CD4-positive, alpha-beta T cell (primary cell): ENCODE measurements at regions not wholly inside any gene's neighbourhood (a gene's known extent, or its start where the extent isn't known, plus 50 kb on each side); places are given as distances from the start of the nearest gene placed in this dataset.

Source experiments
- ATAC-seq: fragments of 200-7000 bp; cut with Tn5 transposase; one replicate; pipeline ENCODE4 v1.10.0; 2022; ENCODE audit warnings: mild to moderate bottlenecking; ENCODE audit not compliant: poor library complexity
- CTCF ChIA-PET: fragments of 350-600 bp; sonication (Branson Sonifier 250); formaldehyde crosslinking; loops from one replicate; lab custom pipeline; 2021; ENCODE audit warnings: antibody characterized with exemption, inconsistent platforms; lab: Charles Lee
- POLR2A ChIA-PET: fragments of 350-600 bp; sonication (Branson Sonifier 250); formaldehyde crosslinking; loops from one replicate; lab custom pipeline; 2021; ENCODE audit warnings: antibody characterized with exemption, inconsistent platforms; lab: Charles Lee
- DNase-seq, 14 experiments: peaks; one replicate each; pipeline ENCODE4 v3.0.0-alpha.2; 2013 to 2020; ENCODE audit warnings: mixed read lengths in 2 of 14
- H3K27ac ChIP-seq, 2 donors: one replicate each; pipeline versions ENCODE4 v1.5.1 to v1.7.0; 2013; ENCODE audit warnings: low read length in 2 of 2, low read depth in 1 of 2, mild to moderate bottlenecking in 1 of 2
- H3K27me3 ChIP-seq, 2 experiments: 1 replicate in 1 of 2; 2 replicates in 1 of 2; pipeline versions ENCODE4 v1.6.1 to v1.7.0; 2013; ENCODE audit warnings: low read length in 2 of 2, control low read depth in 1 of 2, mild to moderate bottlenecking in 1 of 2, moderate library complexity in 1 of 2; ENCODE audit not compliant: insufficient read depth in 2 of 2, control insufficient read depth in 1 of 2
- H3K36me3 ChIP-seq: one replicate; pipeline ENCODE4 v1.6.1; 2013; ENCODE audit warnings: low read length, control low read depth; ENCODE audit not compliant: insufficient read depth
- H3K4me1 ChIP-seq: one replicate; pipeline ENCODE4 v1.6.1; 2013; ENCODE audit warnings: low read length, control low read depth; ENCODE audit not compliant: insufficient read depth
- H3K4me3 ChIP-seq: one replicate; pipeline ENCODE4 v1.5.1; 2013; ENCODE audit warnings: mild to moderate bottlenecking, low read length, moderate library complexity
- H3K9me3 ChIP-seq, 2 experiments: 1 replicate in 1 of 2; 2 replicates in 1 of 2; pipeline versions ENCODE4 v1.6.1 to v1.7.0; 2013; ENCODE audit warnings: low read length in 2 of 2, mild to moderate bottlenecking in 2 of 2, control low read depth in 1 of 2, moderate library complexity in 1 of 2; ENCODE audit not compliant: control insufficient read depth in 1 of 2, insufficient read depth in 1 of 2
- H3K27ac Mint-ChIP-seq: one replicate; pipeline ENCODE4 v1.8.0; 2020; ENCODE audit warnings: mixed read lengths
- H3K27me3 Mint-ChIP-seq: one replicate; pipeline ENCODE4 v1.8.0; 2021; ENCODE audit warnings: mixed read lengths
- H3K36me3 Mint-ChIP-seq: one replicate; pipeline ENCODE4 v1.8.0; 2021; ENCODE audit warnings: low read depth, mixed read lengths
- H3K4me1 Mint-ChIP-seq: one replicate; pipeline ENCODE4 v1.8.0; 2021; ENCODE audit warnings: low read depth, mixed read lengths
- H3K4me3 Mint-ChIP-seq: one replicate; pipeline ENCODE4 v1.8.0; 2020; ENCODE audit warnings: mild to moderate bottlenecking, mixed read lengths
- H3K9me3 Mint-ChIP-seq: one replicate; pipeline ENCODE4 v1.8.0; 2020; ENCODE audit warnings: mixed read lengths
- CTCF ChIP-seq: fragments of 200-600 bp; IDR thresholded peaks from one replicate; pipeline ENCODE4 v1.8.0; 2022; ENCODE audit warnings: antibody characterized with exemption, mild to moderate bottlenecking
- intact Hi-C, 2 experiments: fragments of 100-400 bp; cut with DNase I in 1 of 2; cut with micrococcal nuclease in 1 of 2; formaldehyde crosslinking; loops; one replicate each; pipeline versions ENCODE4 v1.15.1 to v1.9.0; 2023 to 2025; cut with DNase I, micrococcal nuclease

GRCh38 chr6:16819752-16820151 lies 58.5 kb upstream of the ATXN1 start:
- Mint-ChIP-seq H3K4me3 (no peak overlapping the region), H3K27me3 (peaks cover 11% of the 10 kb centered on the region), H3K27ac (no peak overlapping the region), H3K4me1 (no peaks in the 10 kb centered on the region), H3K36me3 (no peaks in the 10 kb centered on the region), H3K9me3 (no peaks in the 10 kb centered on the region)
- ChIA-PET CTCF (interaction anchor here (1.2 to 1.6 kb wide), 2 partner anchors 56 to 488 kb away, joined by 3 to 5 read pairs; no protein-coding TSS in a partner anchor), POLR2A (no interaction called here)
- no peak for ATAC-seq
- Histone ChIP-seq H3K4me1 (no peaks in the 10 kb centered on the region), H3K9me3 (no peaks in the 10 kb centered on the region), H3K27ac (no peak overlapping the region), H3K27me3 (peaks cover 0 to 4% of the 10 kb centered on the region in 2 experiments), H3K4me3 (no peak overlapping the region), H3K36me3 (no peaks in the 10 kb centered on the region)
- no peak for TF ChIP-seq CTCF
- intact Hi-C loops = no loop called here
- DNase-seq = peak in 3 of 14 experiments; percentile 8 to 28 (median 27)

- DNase-seq = no peak
- no peak for TF ChIP-seq CTCF
- Mint-ChIP-seq H3K4me3 (no peak overlapping the region), H3K27ac (no peak overlapping the region), H3K9me3 (no peaks in the 10 kb centered on the region), H3K4me1 (no peaks in the 10 kb centered on the region), H3K36me3 (no peaks in the 10 kb centered on the region), H3K27me3 (peaks cover 6% of the 10 kb centered on the region)
- H3K36me3 ChIP-seq = no peaks in the 10 kb centered on the region
- ChIA-PET CTCF (interaction anchor here (1.2 to 1.6 kb wide), 2 partner anchors 55 to 487 kb away, joined by 3 to 5 read pairs; no protein-coding TSS in a partner anchor), POLR2A (no interaction called here)
- H3K4me3 ChIP-seq = no peak overlapping the region
- H3K27ac ChIP-seq = no peak overlapping the region
- intact Hi-C loops = no loop called here
- H3K4me1 ChIP-seq = no peaks in the 10 kb centered on the region
- peaks cover 0 to 4% of the 10 kb centered on the region in 2 experiments for H3K27me3 ChIP-seq
- H3K9me3 ChIP-seq = no peaks in the 10 kb centered on the region
- ATAC-seq = no peak
Measured at GRCh38 chr6:16818992-16819626, 57.8 kb upstream of the ATXN1 start.

GRCh38 chr6:16817594-16817993 lies 56.3 kb upstream of the ATXN1 start:
- intact Hi-C loops = no loop called here
- POLR2A ChIA-PET = no interaction called here
- H3K36me3 ChIP-seq = no peaks in the 10 kb centered on the region
- H3K36me3 Mint-ChIP-seq = no peaks in the 10 kb centered on the region
- CTCF ChIA-PET = no interaction called here
- H3K9me3 Mint-ChIP-seq = peaks cover 6% of the 10 kb centered on the region
- no peak overlapping the region for H3K27ac Mint-ChIP-seq
- DNase-seq (no peak), ATAC-seq (no peak)
- H3K27ac ChIP-seq = no peak overlapping the region
- no peak overlapping the region for H3K4me3 Mint-ChIP-seq
- peaks cover 6% of the 10 kb centered on the region for H3K27me3 Mint-ChIP-seq
- H3K9me3 ChIP-seq = peaks cover 0 to 9% of the 10 kb centered on the region in 2 experiments
- no peaks in the 10 kb centered on the region for H3K4me1 ChIP-seq
- H3K27me3 ChIP-seq = peaks cover 0 to 4% of the 10 kb centered on the region in 2 experiments
- no peaks in the 10 kb centered on the region for H3K4me1 Mint-ChIP-seq
- no peak overlapping the region for H3K4me3 ChIP-seq
- no peak for TF ChIP-seq CTCF
